Activated T-cell treated with anti-CD3 and anti-CD28 coated beads for 1 hour (primary cell): ENCODE measurements at regions not wholly inside any gene's neighbourhood (a gene's known extent, or its start where the extent isn't known, plus 50 kb on each side); places are given as distances from the start of the nearest gene placed in this dataset.

Experiments used
- DNase-seq: peaks from one replicate; pipeline ENCODE4 v3.0.0-alpha.2; 2020; ENCODE audit warnings: low read depth

GRCh38 chr6:28737750-28738395 is 185.9 kb downstream of the TRIM27 start:
- no peak for DNase-seq

GRCh38 chr6:28738396-28738765 is 185.4 kb downstream of the TRIM27 start:
- DNase-seq, result no peak

- no peak for DNase-seq
These were observed 182.4 kb downstream of the TRIM27 start for GRCh38 chr6:28741363-28741762.

GRCh38 chr6:28742668-28743270 is 181.0 kb downstream of the TRIM27 start:
- no peak for DNase-seq

- DNase-seq, result no peak
These were observed 180.5 kb downstream of the TRIM27 start for GRCh38 chr6:28743271-28743789.

GRCh38 chr6:28747083-28747630 is 176.6 kb downstream of the TRIM27 start:
- no peak for DNase-seq

- no peak for DNase-seq
These were observed 176.1 kb downstream of the TRIM27 start for GRCh38 chr6:28747631-28748157.

GRCh38 chr6:28748192-28748591 is 175.6 kb downstream of the TRIM27 start:
- no peak for DNase-seq

- DNase-seq, result no peak
These were observed 172.8 kb downstream of the TRIM27 start for GRCh38 chr6:28750926-28751458.

GRCh38 chr6:28751514-28751913 is 172.3 kb downstream of the TRIM27 start:
- no peak for DNase-seq

- no peak for DNase-seq
These were observed 171.8 kb downstream of the TRIM27 start for GRCh38 chr6:28751963-28752350.

GRCh38 chr6:28757429-28758045 is 166.2 kb downstream of the TRIM27 start:
- no peak for DNase-seq

- DNase-seq, result no peak
These were observed 165.6 kb downstream of the TRIM27 start for GRCh38 chr6:28758046-28758817.

GRCh38 chr6:28758818-28759235 is 165.0 kb downstream of the TRIM27 start:
- no peak for DNase-seq

GRCh38 chr6:28764014-28764723 is 159.6 kb downstream of the TRIM27 start:
- no peak for DNase-seq

GRCh38 chr6:28764761-28765282 is 159.0 kb downstream of the TRIM27 start:
- DNase-seq, result no peak

- no peak for DNase-seq
These were observed 157.8 kb downstream of the TRIM27 start for GRCh38 chr6:28765978-28766351.

GRCh38 chr6:28766426-28766825 is 157.4 kb downstream of the TRIM27 start:
- DNase-seq, result no peak

GRCh38 chr6:28767133-28767532 is 156.7 kb downstream of the TRIM27 start:
- DNase-seq, result no peak

GRCh38 chr6:28767691-28768090 is 156.1 kb downstream of the TRIM27 start:
- DNase-seq, result no peak
